ENCODE measurements at regions not wholly inside any gene's neighbourhood (a gene's known extent, or its start where the extent isn't known, plus 50 kb on each side); places are given as distances from the start of the nearest gene placed in this dataset.

GRCh38 chr15:36090286-36090946 is 489.0 kb upstream of the CDIN1 start:
- POLR2A ChIA-PET: no interaction called here
- H3K36me3 ChIP-seq (replicated peaks in 1 of 2; ENCODE audit: control extremely low read depth in 1 of 2, control insufficient read depth in 1 of 2, extremely low read depth in 1 of 2, insufficient read depth in 2 of 2, low read length in 1 of 2): no peaks in the 10 kb centered on the region

More at GRCh38 chr15:36090286-36090946, 489.0 kb upstream of the CDIN1 start:
- Histone ChIP-seq H3K27me3 (replicated peaks in 1 of 4; ENCODE audit: control extremely low read depth in 1 of 4, control insufficient read depth in 3 of 4, insufficient read depth in 4 of 4, low read length in 3 of 4) (no peaks in the 10 kb centered on the region), H3K79me2 (ENCODE audit: control insufficient read depth, insufficient read depth, low read length) (no peaks in the 10 kb centered on the region), H3K27ac (ENCODE audit: low read length in 2 of 2) (no peak overlapping the region), H3K4me1 (ENCODE audit: control insufficient read depth in 2 of 2, insufficient read depth in 2 of 2, low read length in 2 of 2) (no peaks in the 10 kb centered on the region), H4K20me1 (ENCODE audit: control insufficient read depth, insufficient read depth, low read length, poor library complexity, severe bottlenecking) (no peaks in the 10 kb centered on the region), H3K4me2 (replicated peaks; ENCODE audit: low read depth, low read length, poor library complexity, severe bottlenecking) (no peak overlapping the region), H3K4me3 (ENCODE audit: control extremely low read depth in 1 of 5, extremely low read depth in 1 of 5, insufficient read depth in 1 of 5, low read depth in 2 of 5, low read length in 4 of 5) (no peak overlapping the region), H3K9ac (ENCODE audit: low read length) (no peak overlapping the region), H3K9me3 (ENCODE audit: control extremely low read depth in 1 of 3, control insufficient read depth in 2 of 3, insufficient read depth in 1 of 3, low read length in 2 of 3) (peaks cover 0 to 3% (median 0%) of the 10 kb centered on the region in 3 donors), H2AFZ (ENCODE audit: insufficient read depth, low read depth, low read length, poor library complexity, severe bottlenecking) (no peak overlapping the region)
- no peak for ATAC-seq (ENCODE audit: low read depth)
- H3K27ac Mint-ChIP-seq: no peak overlapping the region
- H3K4me3 Mint-ChIP-seq: no peak overlapping the region
- no peaks in the 10 kb centered on the region for H3K27me3 Mint-ChIP-seq
- no peaks in the 10 kb centered on the region for H3K4me1 Mint-ChIP-seq
- intact Hi-C loops (cut with micrococcal nuclease): no loop called here
- TF ChIP-seq EZH2 (IDR thresholded peaks at IDR 0.05; ENCODE audit: borderline replicate concordance, insufficient read depth, low read depth, low read length, poor library complexity, severe bottlenecking) (no peak), CTCF (IDR thresholded peaks at IDR 0.05) (no peak)
- DNase-seq: no peak
- no CpG with 5 or more reads among the region's 1 CpG for WGBS (ENCODE audit: insufficient coverage)
- CTCF ChIA-PET: no interaction called here
- peaks cover 4% of the 10 kb centered on the region for H3K9me3 Mint-ChIP-seq (ENCODE audit: insufficient read depth)
